Erythroblast (primary cell): ENCODE measurements at regions not wholly inside any gene's neighbourhood (a gene's known extent, or its start where the extent isn't known, plus 50 kb on each side); places are given as distances from the start of the nearest gene placed in this dataset.
"Not testable (repeated sequence)": the region's sequence is repeated elsewhere in the genome, so short reads cannot be mapped to it uniquely, and the experiment has no call there.

Experiments used
- DNase-seq, 2 experiments: peaks; one replicate each; lab custom pipeline; 2025; lab: John Stamatoyannopoulos, UW
- GATA1 ChIP-seq: IDR thresholded peaks from 2 replicates; pipeline ENCODE4 v1.6.1; 2011; ENCODE audit warnings: low read depth, mild to moderate bottlenecking, control low read depth, low read length, moderate library complexity
- POLR2A ChIP-seq: IDR thresholded peaks from 2 replicates; pipeline ENCODE4 v1.6.1; 2011; ENCODE audit warnings: mild to moderate bottlenecking, low read length

GRCh38 chr12:18827913-18828312 lies 90.0 kb downstream of the CAPZA3 start:
- TF ChIP-seq GATA1 (no peak), POLR2A (no peak)
- DNase-seq: no peak

GRCh38 chr12:18828483-18828882 lies 90.6 kb downstream of the CAPZA3 start:
- DNase-seq: no peak
- TF ChIP-seq GATA1 (no peak), POLR2A (no peak)

- DNase-seq: no peak
- TF ChIP-seq POLR2A (no peak), GATA1 (no peak)
These were observed 91.1 kb downstream of the CAPZA3 start for GRCh38 chr12:18828987-18829386.

GRCh38 chr12:18832932-18833331 lies 95.0 kb downstream of the CAPZA3 start:
- peak in 1 of 2 experiments; percentile 20 for DNase-seq

GRCh38 chr12:18837025-18837424 lies 99.1 kb downstream of the CAPZA3 start:
- TF ChIP-seq GATA1: no peak
- no peak for TF ChIP-seq POLR2A
- no peak for DNase-seq

- TF ChIP-seq POLR2A (no peak), GATA1 (no peak)
- DNase-seq: no peak
These were observed 99.6 kb downstream of the CAPZA3 start for GRCh38 chr12:18837505-18837904.

- DNase-seq: not testable (repeated sequence)
These were observed 103.1 kb downstream of the CAPZA3 start for GRCh38 chr12:18840997-18841396.

- no peak for DNase-seq
These were observed 111.2 kb downstream of the CAPZA3 start for GRCh38 chr12:18849080-18849479.

GRCh38 chr12:18849761-18850160 lies 111.8 kb downstream of the CAPZA3 start:
- TF ChIP-seq GATA1: no peak
- no peak for TF ChIP-seq POLR2A
- DNase-seq: no peak

More at GRCh38 chr12:18849080-18849479, 111.2 kb downstream of the CAPZA3 start:
- TF ChIP-seq POLR2A: no peak
- TF ChIP-seq GATA1: no peak

- no peak for DNase-seq
- TF ChIP-seq POLR2A: no peak
- no peak for TF ChIP-seq GATA1
These were observed 112.8 kb downstream of the CAPZA3 start for GRCh38 chr12:18850752-18851151.

GRCh38 chr12:18851271-18851670 lies 113.4 kb downstream of the CAPZA3 start:
- TF ChIP-seq POLR2A: no peak

GRCh38 chr12:18853570-18854366 lies 115.8 kb downstream of the CAPZA3 start:
- TF ChIP-seq POLR2A (no peak), GATA1 (no peak)
- DNase-seq: no peak

More at GRCh38 chr12:18851271-18851670, 113.4 kb downstream of the CAPZA3 start:
- no peak for DNase-seq

- no peak for TF ChIP-seq POLR2A
- TF ChIP-seq GATA1: no peak
- no peak for DNase-seq
These were observed 119.7 kb downstream of the CAPZA3 start for GRCh38 chr12:18857656-18858055.

GRCh38 chr12:18859400-18859799 lies 121.5 kb downstream of the CAPZA3 start:
- DNase-seq: no peak

GRCh38 chr12:18861287-18861858 lies 123.5 kb downstream of the CAPZA3 start:
- peak; percentile 22 to 27 for DNase-seq
- TF ChIP-seq POLR2A: no peak
- TF ChIP-seq GATA1: no peak

More at GRCh38 chr12:18859400-18859799, 121.5 kb downstream of the CAPZA3 start:
- no peak for TF ChIP-seq POLR2A
- TF ChIP-seq GATA1: no peak
